B cell (primary cell): ENCODE measurements at regions not wholly inside any gene's neighbourhood (a gene's known extent, or its start where the extent isn't known, plus 50 kb on each side); places are given as distances from the start of the nearest gene placed in this dataset.

Experiments
- ATAC-seq: fragments of 200-7000 bp; cut with Tn5 transposase; one replicate; pipeline ENCODE4 v1.10.0; 2021; ENCODE audit warnings: low read depth, mild to moderate bottlenecking, moderate number of reproducible peaks, moderate library complexity
- CTCF ChIA-PET: fragments of 350-600 bp; sonication (Branson Sonifier 250); formaldehyde crosslinking; loops from one replicate; lab custom pipeline; 2021; ENCODE audit warnings: antibody characterized with exemption, inconsistent platforms; lab: Charles Lee
- POLR2A ChIA-PET: fragments of 350-600 bp; sonication (Branson Sonifier 250); formaldehyde crosslinking; loops from one replicate; lab custom pipeline; 2021; ENCODE audit warnings: antibody characterized with exemption; lab: Charles Lee
- DNase-seq: peaks from one replicate; pipeline ENCODE4 v3.0.0; 2013
- H2AFZ ChIP-seq: 2 replicates; pipeline ENCODE4 v1.6.1; 2012; ENCODE audit warnings: mild to moderate bottlenecking, low read depth, low read length; ENCODE audit not compliant: insufficient read depth, poor library complexity, severe bottlenecking
- H3K27ac ChIP-seq, 2 donors: 1 replicate in 1 of 2; 2 replicates in 1 of 2; pipeline ENCODE4 v1.5.1; 2012 to 2013; ENCODE audit warnings: low read length in 2 of 2, mild to moderate bottlenecking in 2 of 2, moderate library complexity in 1 of 2
- H3K27me3 ChIP-seq, 4 experiments: fragments of 200-600 bp in 1 of 4; sonication (generic) in 1 of 4; replicated peaks in 1 of 4; 1 replicate in 2 of 4; 2 replicates in 2 of 4; pipeline versions ENCODE4 v1.6.1 to v1.7.0; 2013 to 2016; ENCODE audit warnings: low read length in 3 of 4, mild to moderate bottlenecking in 2 of 4, mixed read lengths in 1 of 4, moderate library complexity in 1 of 4; ENCODE audit not compliant: insufficient read depth in 4 of 4, control insufficient read depth in 3 of 4; ENCODE audit errors: control extremely low read depth in 1 of 4
- H3K36me3 ChIP-seq, 2 experiments: replicated peaks in 1 of 2; 1 replicate in 1 of 2; 2 replicates in 1 of 2; pipeline versions ENCODE4 v1.6.1 to v1.7.1; 2013; ENCODE audit warnings: low read length in 1 of 2; ENCODE audit not compliant: insufficient read depth in 2 of 2, control insufficient read depth in 1 of 2; ENCODE audit errors: control extremely low read depth in 1 of 2, extremely low read depth in 1 of 2
- H3K4me1 ChIP-seq, 2 donors: fragments of 200-600 bp in 1 of 2; sonication (generic) in 1 of 2; 1 replicate in 1 of 2; 2 replicates in 1 of 2; pipeline versions ENCODE4 v1.5.1 to v1.6.1; 2013 to 2017; ENCODE audit warnings: low read length in 2 of 2; ENCODE audit not compliant: control insufficient read depth in 2 of 2, insufficient read depth in 2 of 2
- H3K4me2 ChIP-seq: replicated peaks from 2 replicates; pipeline ENCODE3; 2012; ENCODE audit warnings: mild to moderate bottlenecking, low read depth, low read length; ENCODE audit not compliant: poor library complexity, severe bottlenecking
- H3K4me3 ChIP-seq, 5 experiments: fragments of 200-600 bp in 1 of 5; sonication (generic) in 1 of 5; 1 replicate in 3 of 5; 2 replicates in 2 of 5; pipeline versions ENCODE4 v1.5.1 to v1.7.0; 2011 to 2016; ENCODE audit warnings: low read length in 4 of 5, mild to moderate bottlenecking in 4 of 5, low read depth in 2 of 5, control low read depth in 1 of 5, moderate library complexity in 1 of 5; ENCODE audit not compliant: insufficient read depth in 1 of 5; ENCODE audit errors: control extremely low read depth in 1 of 5, extremely low read depth in 1 of 5
- H3K79me2 ChIP-seq: fragments of 200-600 bp; sonication (generic); one replicate; pipeline ENCODE4 v1.6.0; 2016; ENCODE audit warnings: low read length; ENCODE audit not compliant: control insufficient read depth, insufficient read depth
- H3K9ac ChIP-seq: fragments of 200-600 bp; sonication (generic); 2 replicates; pipeline ENCODE4 v1.6.1; 2017; ENCODE audit warnings: mild to moderate bottlenecking, low read length, moderate library complexity
- H3K9me3 ChIP-seq, 3 donors: one replicate each; pipeline versions ENCODE4 v1.6.1 to v1.7.1; 2013; ENCODE audit warnings: low read length in 2 of 3; ENCODE audit not compliant: control insufficient read depth in 2 of 3, insufficient read depth in 1 of 3; ENCODE audit errors: control extremely low read depth in 1 of 3
- H4K20me1 ChIP-seq: 2 replicates; pipeline ENCODE4 v1.6.0; 2012; ENCODE audit warnings: mild to moderate bottlenecking, low read length; ENCODE audit not compliant: insufficient read depth, control insufficient read depth, poor library complexity, severe bottlenecking
- H3K27ac Mint-ChIP-seq: one replicate; pipeline ENCODE4 v1.8.0; 2021; ENCODE audit warnings: mixed read lengths
- H3K27me3 Mint-ChIP-seq: one replicate; pipeline ENCODE4 v1.8.0; 2021; ENCODE audit warnings: mixed read lengths
- H3K4me1 Mint-ChIP-seq: one replicate; pipeline ENCODE4 v1.8.0; 2021; ENCODE audit warnings: mixed read lengths
- H3K4me3 Mint-ChIP-seq: one replicate; pipeline ENCODE4 v1.8.0; 2021; ENCODE audit warnings: mixed read lengths
- H3K9me3 Mint-ChIP-seq: one replicate; pipeline ENCODE4 v1.8.0; 2022; ENCODE audit warnings: mixed read lengths; ENCODE audit not compliant: insufficient read depth
- EZH2 ChIP-seq: IDR thresholded peaks from 2 replicates; pipeline ENCODE4 v1.6.1; 2012; ENCODE audit warnings: borderline replicate concordance, low read depth, mild to moderate bottlenecking, moderate library complexity, low read length; ENCODE audit not compliant: insufficient read depth, poor library complexity, severe bottlenecking
- WGBS: methylation state at CpG from one replicate; pipeline ENCODE4 v1.1.5; 2013; ENCODE audit warnings: missing lambda C conversion rate; ENCODE audit not compliant: insufficient coverage; 5-methylcytosine and 5-hydroxymethylcytosine counted together
- intact Hi-C: fragments of 100-400 bp; cut with micrococcal nuclease; formaldehyde crosslinking; loops from one replicate; pipeline ENCODE4 v1.10.0; 2022
- TF ChIP-seq, protein P1 (sequence below): fragments of 200-600 bp; IDR thresholded peaks from one replicate; pipeline ENCODE4 v1.8.0; 2022; ENCODE audit warnings: antibody characterized with exemption, mild to moderate bottlenecking

DNA sequence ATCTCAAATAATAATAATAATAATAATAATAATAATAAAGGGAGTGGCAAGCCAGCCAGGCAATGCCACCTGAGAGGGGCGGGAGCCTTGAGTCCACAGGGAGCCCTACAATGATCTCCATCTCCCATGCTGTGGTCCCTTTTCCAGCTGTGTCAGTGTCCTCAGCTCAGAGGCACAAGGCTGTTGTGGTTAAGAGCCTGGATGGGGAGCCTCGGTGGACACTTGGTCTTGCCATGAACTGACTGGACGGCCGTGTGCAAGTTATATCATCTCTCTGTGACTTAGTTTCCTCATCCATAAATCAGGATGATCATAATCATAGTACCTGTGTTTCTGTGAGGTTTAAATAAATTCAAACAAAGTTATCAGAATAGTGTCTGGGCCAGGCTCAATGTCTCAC is 127.8 kb upstream of the TIAM1 start:
- CTCF ChIA-PET, result no interaction called here
- Histone ChIP-seq H3K79me2 (no peaks in the 10 kb centered on the region), H3K27ac (no peak overlapping the region), H3K9me3 (peaks cover 0 to 11% (median 0%) of the 10 kb centered on the region in 3 donors), H3K27me3 (no peaks in the 10 kb centered on the region), H3K36me3 (no peaks in the 10 kb centered on the region), H3K4me3 (no peak overlapping the region), H4K20me1 (no peaks in the 10 kb centered on the region), H3K9ac (no peak overlapping the region), H3K4me2 (no peak overlapping the region), H2AFZ (no peak overlapping the region), H3K4me1 (no peaks in the 10 kb centered on the region)
- no peak for ATAC-seq
- no CpG with 5 or more reads among the region's 4 CpGs for WGBS
- no peak for DNase-seq
- Mint-ChIP-seq H3K4me3 (no peak overlapping the region), H3K9me3 (no peaks in the 10 kb centered on the region), H3K27me3 (no peaks in the 10 kb centered on the region), H3K27ac (no peak overlapping the region), H3K4me1 (no peaks in the 10 kb centered on the region)
- POLR2A ChIA-PET, result no interaction called here
- TF ChIP-seq, protein P1, sequence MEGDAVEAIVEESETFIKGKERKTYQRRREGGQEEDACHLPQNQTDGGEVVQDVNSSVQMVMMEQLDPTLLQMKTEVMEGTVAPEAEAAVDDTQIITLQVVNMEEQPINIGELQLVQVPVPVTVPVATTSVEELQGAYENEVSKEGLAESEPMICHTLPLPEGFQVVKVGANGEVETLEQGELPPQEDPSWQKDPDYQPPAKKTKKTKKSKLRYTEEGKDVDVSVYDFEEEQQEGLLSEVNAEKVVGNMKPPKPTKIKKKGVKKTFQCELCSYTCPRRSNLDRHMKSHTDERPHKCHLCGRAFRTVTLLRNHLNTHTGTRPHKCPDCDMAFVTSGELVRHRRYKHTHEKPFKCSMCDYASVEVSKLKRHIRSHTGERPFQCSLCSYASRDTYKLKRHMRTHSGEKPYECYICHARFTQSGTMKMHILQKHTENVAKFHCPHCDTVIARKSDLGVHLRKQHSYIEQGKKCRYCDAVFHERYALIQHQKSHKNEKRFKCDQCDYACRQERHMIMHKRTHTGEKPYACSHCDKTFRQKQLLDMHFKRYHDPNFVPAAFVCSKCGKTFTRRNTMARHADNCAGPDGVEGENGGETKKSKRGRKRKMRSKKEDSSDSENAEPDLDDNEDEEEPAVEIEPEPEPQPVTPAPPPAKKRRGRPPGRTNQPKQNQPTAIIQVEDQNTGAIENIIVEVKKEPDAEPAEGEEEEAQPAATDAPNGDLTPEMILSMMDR, result no peak
- no peak for TF ChIP-seq EZH2
- intact Hi-C loops, result no loop called here

DNA sequence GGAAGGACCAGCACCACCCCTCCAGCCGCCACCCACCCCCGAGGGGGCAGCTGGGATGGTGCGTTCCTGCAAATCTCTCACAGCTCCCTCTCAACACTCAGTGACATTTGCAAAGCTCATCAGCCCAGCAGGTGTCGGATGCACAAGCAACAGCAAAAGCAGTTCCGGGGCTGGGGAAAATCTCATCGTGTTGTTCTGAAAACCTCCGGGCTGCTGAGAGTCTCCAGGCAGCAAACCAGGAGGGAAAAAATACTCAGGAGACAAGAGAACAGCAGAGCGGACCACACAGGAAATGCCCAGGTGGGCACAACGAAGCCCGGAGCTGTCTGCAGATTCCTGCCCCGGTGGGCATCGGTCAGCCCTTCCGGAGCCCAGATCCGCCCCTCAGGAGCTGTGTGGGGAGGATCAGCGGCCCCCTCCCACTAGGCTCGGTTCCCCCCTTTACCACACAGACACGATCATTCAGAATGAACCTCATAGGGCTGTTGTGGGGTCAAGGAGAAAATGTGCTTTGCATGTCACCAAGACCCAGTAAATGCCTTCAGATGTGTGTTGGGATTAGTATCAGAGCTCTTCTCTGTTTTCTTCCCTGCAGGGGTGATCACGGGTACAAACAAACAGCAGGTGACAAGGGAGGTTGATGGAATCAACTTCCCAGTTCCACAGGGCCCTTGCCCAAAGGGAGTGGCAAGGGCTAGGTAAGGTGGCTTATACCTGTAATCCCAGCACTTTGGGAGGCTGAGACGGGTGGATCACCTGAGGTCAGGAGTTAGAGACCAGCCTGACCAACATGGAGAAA is 127.0 kb upstream of the TIAM1 start:
- POLR2A ChIA-PET, result no interaction called here

More for the DNA sequence above, 127.0 kb upstream of the TIAM1 start:
- no peak overlapping the region for H3K9ac ChIP-seq
- H3K9me3 ChIP-seq, result peaks cover 0 to 11% (median 0%) of the 10 kb centered on the region in 3 donors
- no peaks in the 10 kb centered on the region for H3K36me3 ChIP-seq
- H3K27me3 Mint-ChIP-seq, result no peaks in the 10 kb centered on the region
- H3K27ac ChIP-seq, result no peak overlapping the region
- TF ChIP-seq, protein P1, result no peak
- TF ChIP-seq EZH2, result no peak
- intact Hi-C loops, result no loop called here
- no peaks in the 10 kb centered on the region for H3K4me1 Mint-ChIP-seq
- H3K4me3 ChIP-seq, result no peak overlapping the region
- no peaks in the 10 kb centered on the region for H3K9me3 Mint-ChIP-seq
- DNase-seq (no peak), ATAC-seq (no peak)
- no peak overlapping the region for H3K4me3 Mint-ChIP-seq
- CTCF ChIA-PET, result no interaction called here
- H3K79me2 ChIP-seq, result no peaks in the 10 kb centered on the region
- H3K4me1 ChIP-seq, result no peaks in the 10 kb centered on the region
- no peaks in the 10 kb centered on the region for H3K27me3 ChIP-seq
- no peak overlapping the region for H3K27ac Mint-ChIP-seq
- no peak overlapping the region for H3K4me2 ChIP-seq
- no peak overlapping the region for H2AFZ ChIP-seq
- WGBS, result 94% methylated on average over 15 of the region's 19 CpGs
- H4K20me1 ChIP-seq, result no peaks in the 10 kb centered on the region
